CD14-positive monocyte (primary cell): ENCODE measurements at regions not wholly inside any gene's neighbourhood (a gene's known extent, or its start where the extent isn't known, plus 50 kb on each side); places are given as distances from the start of the nearest gene placed in this dataset.

Experiments used
- DNase-seq, 3 donors: peaks; one replicate each; pipeline ENCODE4 v3.0.0-alpha.2; 2011 to 2022
- H2AFZ ChIP-seq: 2 replicates; pipeline ENCODE4 v1.6.0; 2012; ENCODE audit warnings: mild to moderate bottlenecking, low read depth, low read length, inconsistent platforms; ENCODE audit not compliant: insufficient read depth, poor library complexity, severe bottlenecking
- H3K27ac ChIP-seq, 2 donors: 1 replicate in 1 of 2; 2 replicates in 1 of 2; pipeline ENCODE4 v1.5.1; 2012 to 2013; ENCODE audit warnings: low read length in 2 of 2, control low read depth in 1 of 2, inconsistent platforms in 1 of 2, low read depth in 1 of 2, mild to moderate bottlenecking in 1 of 2
- H3K27me3 ChIP-seq, 2 donors: one replicate each; pipeline versions ENCODE4 v1.6.0 to v1.6.1; 2011 to 2013; ENCODE audit warnings: low read length in 2 of 2; ENCODE audit not compliant: control insufficient read depth in 2 of 2, insufficient read depth in 2 of 2
- H3K36me3 ChIP-seq, 2 donors: replicated peaks in 1 of 2; 1 replicate in 1 of 2; 2 replicates in 1 of 2; pipeline versions ENCODE4 v1.5.1 to v1.6.1; 2012 to 2013; ENCODE audit warnings: low read length in 2 of 2, control low read depth in 1 of 2, inconsistent platforms in 1 of 2, mild to moderate bottlenecking in 1 of 2; ENCODE audit not compliant: insufficient read depth in 2 of 2, control insufficient read depth in 1 of 2
- H3K4me1 ChIP-seq, 2 donors: 1 replicate in 1 of 2; 2 replicates in 1 of 2; pipeline versions ENCODE4 v1.5.1 to v1.6.1; 2012 to 2013; ENCODE audit warnings: low read length in 2 of 2, control low read depth in 1 of 2, inconsistent platforms in 1 of 2, mild to moderate bottlenecking in 1 of 2, moderate library complexity in 1 of 2; ENCODE audit not compliant: insufficient read depth in 2 of 2, control insufficient read depth in 1 of 2
- H3K4me2 ChIP-seq: replicated peaks from 2 replicates; pipeline ENCODE3; 2012; ENCODE audit warnings: low read length, moderate library complexity, mild to moderate bottlenecking; ENCODE audit not compliant: poor library complexity, severe bottlenecking; ENCODE audit errors: extremely low read depth
- H3K4me3 ChIP-seq, 3 experiments: fragments of 200-600 bp in 1 of 3; sonication (generic) in 1 of 3; replicated peaks in 1 of 3; 1 replicate in 2 of 3; 2 replicates in 1 of 3; pipeline ENCODE4 v1.5.1; 2011 to 2013; ENCODE audit warnings: low read length in 3 of 3, mild to moderate bottlenecking in 3 of 3, control low read depth in 2 of 3, low read depth in 2 of 3, inconsistent platforms in 1 of 3, moderate library complexity in 1 of 3
- H3K79me2 ChIP-seq: 2 replicates; pipeline ENCODE4 v1.6.0; 2012; ENCODE audit warnings: mild to moderate bottlenecking, control low read depth, inconsistent platforms, low read length, moderate library complexity; ENCODE audit not compliant: insufficient read depth
- H3K9ac ChIP-seq: 2 replicates; pipeline ENCODE4 v1.6.0; 2017; ENCODE audit warnings: low read length, mild to moderate bottlenecking; ENCODE audit not compliant: insufficient read depth, poor library complexity, severe bottlenecking
- H3K9me3 ChIP-seq, 2 donors: replicated peaks in 1 of 2; 1 replicate in 1 of 2; 2 replicates in 1 of 2; pipeline versions ENCODE4 v1.5.1 to v1.6.1; 2012 to 2013; ENCODE audit warnings: low read length in 2 of 2, control low read depth in 1 of 2; ENCODE audit not compliant: control insufficient read depth in 1 of 2, insufficient read depth in 1 of 2
- H4K20me1 ChIP-seq: 2 replicates; pipeline ENCODE4 v1.6.0; 2012; ENCODE audit warnings: mild to moderate bottlenecking, low read length, control low read depth, moderate library complexity; ENCODE audit not compliant: insufficient read depth
- H3K27ac Mint-ChIP-seq, 7 donors: one replicate each; pipeline ENCODE4 v1.8.0; 2020; ENCODE audit warnings: mild to moderate bottlenecking in 7 of 7, mixed read lengths in 7 of 7, moderate library complexity in 6 of 7, inconsistent platforms in 2 of 7
- H3K27me3 Mint-ChIP-seq, 3 donors: one replicate each; pipeline ENCODE4 v1.8.0; 2021 to 2022; ENCODE audit warnings: low read depth in 3 of 3, mild to moderate bottlenecking in 3 of 3, mixed read lengths in 3 of 3, moderate library complexity in 3 of 3, inconsistent platforms in 1 of 3
- H3K36me3 Mint-ChIP-seq, 2 donors: one replicate each; pipeline ENCODE4 v1.8.0; 2020; ENCODE audit warnings: mixed read lengths in 2 of 2, inconsistent platforms in 1 of 2, mild to moderate bottlenecking in 1 of 2
- H3K4me1 Mint-ChIP-seq: one replicate; pipeline ENCODE4 v1.8.0; 2020; ENCODE audit warnings: mild to moderate bottlenecking, mixed read lengths
- H3K4me3 Mint-ChIP-seq, 2 donors: one replicate each; pipeline ENCODE4 v1.8.0; 2020; ENCODE audit warnings: mild to moderate bottlenecking in 2 of 2, mixed read lengths in 2 of 2, moderate library complexity in 1 of 2
- H3K9me3 Mint-ChIP-seq, 7 donors: one replicate each; pipeline ENCODE4 v1.8.0; 2020 to 2022; ENCODE audit warnings: mixed read lengths in 7 of 7, mild to moderate bottlenecking in 6 of 7, moderate library complexity in 6 of 7, inconsistent platforms in 2 of 7
- WGBS: methylation state at CpG from one replicate; pipeline ENCODE4 v1.1.5; 2013; ENCODE audit warnings: missing lambda C conversion rate; ENCODE audit not compliant: insufficient coverage; 5-methylcytosine and 5-hydroxymethylcytosine counted together
- intact Hi-C, 2 donors: fragments of 100-400 bp; cut with micrococcal nuclease; formaldehyde crosslinking; loops; one replicate each; pipeline versions ENCODE4 v1.15.0 to v1.15.1; 2023
- TF ChIP-seq, protein P1 (sequence below): fragments of 200-600 bp; IDR thresholded peaks from one replicate; pipeline ENCODE4 v1.8.0; 2022; ENCODE audit warnings: antibody characterized with exemption, mild to moderate bottlenecking

DNA sequence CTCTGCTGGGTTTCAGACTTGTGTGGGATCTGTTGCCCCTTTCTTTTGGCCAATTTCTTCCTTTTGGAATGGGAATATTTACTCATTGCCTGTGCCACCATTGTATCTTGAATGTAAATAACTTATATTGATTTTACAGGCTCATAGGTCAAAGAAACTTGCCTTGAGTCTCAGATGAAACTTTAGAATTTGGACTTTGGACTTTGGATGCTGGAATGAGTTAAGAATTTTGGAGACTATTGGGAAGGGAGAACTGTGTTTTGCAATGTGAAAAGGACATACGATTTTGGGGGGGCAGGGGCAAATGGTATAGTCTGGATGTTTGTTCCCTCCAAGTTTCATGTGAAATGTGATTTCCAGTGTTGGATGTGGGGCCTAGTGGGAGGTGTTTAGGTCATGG lies 62.6 kb upstream of the TNFRSF21 start:
- no peak overlapping the region for H3K4me3 Mint-ChIP-seq

DNA sequence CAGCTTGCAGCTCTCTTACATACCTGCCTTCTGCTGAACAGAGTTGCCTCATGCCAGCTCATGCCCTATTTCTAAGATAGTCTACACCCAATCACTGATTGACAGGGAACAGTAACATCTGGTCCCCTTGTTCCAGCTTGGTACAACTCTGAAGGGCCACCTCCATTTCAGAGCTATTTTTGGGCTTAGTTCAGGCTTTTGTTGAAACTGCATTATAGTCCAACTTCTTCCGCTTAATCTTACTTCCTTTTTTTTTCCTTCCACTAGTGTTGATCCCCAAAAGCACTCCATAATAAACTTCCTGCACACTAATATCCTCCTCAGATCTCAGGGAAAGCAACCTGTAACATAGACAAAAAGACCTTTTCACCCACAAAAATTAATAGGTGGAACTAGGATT lies 65.7 kb upstream of the TNFRSF21 start:
- Histone ChIP-seq H3K4me3 (no peak overlapping the region), H4K20me1 (no peaks in the 10 kb centered on the region), H3K79me2 (no peaks in the 10 kb centered on the region), H3K9ac (no peak overlapping the region), H3K4me2 (no peak overlapping the region), H3K27ac (no peak overlapping the region), H3K9me3 (no peaks in the 10 kb centered on the region), H3K4me1 (peaks cover 36 to 38% of the 10 kb centered on the region in 2 donors), H3K27me3 (no peaks in the 10 kb centered on the region), H2AFZ (peak overlapping the region; percentile 8), H3K36me3 (no peaks in the 10 kb centered on the region)
- Mint-ChIP-seq H3K4me1 (peaks cover 44% of the 10 kb centered on the region), H3K27me3 (peaks cover 5 to 11% (median 8%) of the 10 kb centered on the region in 3 donors), H3K27ac (peak overlapping the region in 5 of 7 donors; percentile 23 to 84 (median 63)), H3K9me3 (peaks cover 0 to 4% (median 2%) of the 10 kb centered on the region in 7 donors), H3K36me3 (no peaks in the 10 kb centered on the region), H3K4me3 (no peak overlapping the region)
- DNase-seq: peak in 2 of 3 donors; percentile 11 to 41
- TF ChIP-seq, protein P1, sequence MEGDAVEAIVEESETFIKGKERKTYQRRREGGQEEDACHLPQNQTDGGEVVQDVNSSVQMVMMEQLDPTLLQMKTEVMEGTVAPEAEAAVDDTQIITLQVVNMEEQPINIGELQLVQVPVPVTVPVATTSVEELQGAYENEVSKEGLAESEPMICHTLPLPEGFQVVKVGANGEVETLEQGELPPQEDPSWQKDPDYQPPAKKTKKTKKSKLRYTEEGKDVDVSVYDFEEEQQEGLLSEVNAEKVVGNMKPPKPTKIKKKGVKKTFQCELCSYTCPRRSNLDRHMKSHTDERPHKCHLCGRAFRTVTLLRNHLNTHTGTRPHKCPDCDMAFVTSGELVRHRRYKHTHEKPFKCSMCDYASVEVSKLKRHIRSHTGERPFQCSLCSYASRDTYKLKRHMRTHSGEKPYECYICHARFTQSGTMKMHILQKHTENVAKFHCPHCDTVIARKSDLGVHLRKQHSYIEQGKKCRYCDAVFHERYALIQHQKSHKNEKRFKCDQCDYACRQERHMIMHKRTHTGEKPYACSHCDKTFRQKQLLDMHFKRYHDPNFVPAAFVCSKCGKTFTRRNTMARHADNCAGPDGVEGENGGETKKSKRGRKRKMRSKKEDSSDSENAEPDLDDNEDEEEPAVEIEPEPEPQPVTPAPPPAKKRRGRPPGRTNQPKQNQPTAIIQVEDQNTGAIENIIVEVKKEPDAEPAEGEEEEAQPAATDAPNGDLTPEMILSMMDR: no peak
- WGBS: no CpG with 5 or more reads among the region's 1 CpG
- intact Hi-C loops: no loop called here

More for the DNA sequence above, 62.6 kb upstream of the TNFRSF21 start:
- Histone ChIP-seq H3K9ac (no peak overlapping the region), H3K4me2 (no peak overlapping the region), H2AFZ (no peak overlapping the region), H3K36me3 (no peaks in the 10 kb centered on the region), H3K79me2 (no peaks in the 10 kb centered on the region), H3K9me3 (no peaks in the 10 kb centered on the region), H3K27me3 (no peaks in the 10 kb centered on the region), H3K4me3 (no peak overlapping the region), H3K4me1 (peaks cover 11 to 12% of the 10 kb centered on the region in 2 donors), H3K27ac (no peak overlapping the region), H4K20me1 (no peaks in the 10 kb centered on the region)
- Mint-ChIP-seq H3K9me3 (peaks cover 0 to 5% (median 3%) of the 10 kb centered on the region in 7 donors), H3K4me1 (peaks cover 20% of the 10 kb centered on the region), H3K36me3 (no peaks in the 10 kb centered on the region), H3K27ac (no peak overlapping the region), H3K27me3 (peaks cover 3 to 8% (median 7%) of the 10 kb centered on the region in 3 donors)
- TF ChIP-seq, protein P1: no peak
- intact Hi-C loops: no loop called here
- WGBS: 100% methylated on average over 1 of the region's 1 CpG
- no peak for DNase-seq
